RWPE1 (cell line): ENCODE measurements at regions not wholly inside any gene's neighbourhood (a gene's known extent, or its start where the extent isn't known, plus 50 kb on each side); places are given as distances from the start of the nearest gene placed in this dataset.

Experiments
- CTCF ChIA-PET: fragments of 350-600 bp; sonication (Branson Sonifier 250); formaldehyde crosslinking; extraction: SDS; loops from one replicate; lab custom pipeline; 2021; lab: Yijun Ruan, JAX
- POLR2A ChIA-PET: fragments of 400-600 bp; formaldehyde crosslinking; extraction: SDS; loops from one replicate; lab custom pipeline; 2020; ENCODE audit warnings: antibody characterized with exemption; ENCODE audit not compliant: low non-redundant PET; lab: Yijun Ruan, JAX
- DNase-seq: peaks from one replicate; pipeline ENCODE4 v3.0.0; 2012; ENCODE audit warnings: low spot score
- H3K27ac ChIP-seq: fragments of 450-650 bp; 2 replicates; pipeline ENCODE4 v1.5.1; 2017
- CTCF ChIP-seq: fragments of 450-650 bp; conservative IDR thresholded peaks from 2 replicates; pipeline ENCODE4 v1.5.1; 2017; ENCODE audit warnings: low read depth, mild to moderate bottlenecking

DNA sequence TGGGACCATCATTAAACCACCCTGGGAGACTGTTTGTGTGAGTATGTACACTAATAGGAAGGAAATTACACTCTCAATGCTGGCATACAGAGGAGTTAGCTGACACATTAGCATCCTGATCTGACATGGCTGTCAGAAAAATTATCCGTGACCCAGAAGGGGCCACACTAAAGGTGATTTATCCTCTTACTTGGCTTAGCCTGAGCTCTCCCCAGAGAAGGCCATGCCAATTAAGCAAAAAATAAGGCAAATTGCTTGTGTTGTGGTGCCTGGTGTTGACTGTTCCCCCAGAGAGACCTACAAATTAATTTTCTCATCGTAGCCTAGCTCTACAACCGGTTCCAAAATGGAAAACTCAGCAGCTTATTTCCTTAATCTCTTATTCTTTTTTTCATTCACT lies 992.3 kb downstream of the KCNMA1 start:
- H3K27ac ChIP-seq, result no peak overlapping the region
- no peak for DNase-seq
- ChIA-PET POLR2A (no interaction called here), CTCF (no interaction called here)
- TF ChIP-seq CTCF, result no peak

DNA sequence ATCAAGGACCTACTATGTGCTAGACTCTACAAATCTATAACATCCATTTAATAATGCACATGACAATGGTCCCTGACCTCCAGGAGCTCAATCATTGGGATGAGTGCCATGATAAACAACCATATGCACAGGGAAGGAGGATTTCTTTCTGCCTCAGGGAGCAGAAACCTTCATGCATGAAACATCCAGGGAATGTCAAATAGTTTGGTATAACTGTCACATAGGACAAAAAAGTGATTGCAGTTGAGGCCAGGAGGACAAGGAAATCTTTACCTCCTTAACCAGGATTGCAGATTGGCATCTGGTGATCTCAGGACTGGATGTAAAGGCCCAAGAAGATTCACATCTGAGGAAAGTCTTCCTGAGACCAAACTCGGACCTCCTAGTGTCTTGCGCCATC lies 993.1 kb downstream of the KCNMA1 start:
- no peak for DNase-seq
- no peak overlapping the region for H3K27ac ChIP-seq
- no peak for TF ChIP-seq CTCF
- CTCF ChIA-PET, result no interaction called here
- POLR2A ChIA-PET, result no interaction called here

- no peak overlapping the region for H3K27ac ChIP-seq
- ChIA-PET POLR2A (no interaction called here), CTCF (no interaction called here)
- DNase-seq, result no peak
- TF ChIP-seq CTCF, result no peak
Observed at GRCh38 chr10:76643511-76643911, 994.1 kb downstream of the KCNMA1 start.

DNA sequence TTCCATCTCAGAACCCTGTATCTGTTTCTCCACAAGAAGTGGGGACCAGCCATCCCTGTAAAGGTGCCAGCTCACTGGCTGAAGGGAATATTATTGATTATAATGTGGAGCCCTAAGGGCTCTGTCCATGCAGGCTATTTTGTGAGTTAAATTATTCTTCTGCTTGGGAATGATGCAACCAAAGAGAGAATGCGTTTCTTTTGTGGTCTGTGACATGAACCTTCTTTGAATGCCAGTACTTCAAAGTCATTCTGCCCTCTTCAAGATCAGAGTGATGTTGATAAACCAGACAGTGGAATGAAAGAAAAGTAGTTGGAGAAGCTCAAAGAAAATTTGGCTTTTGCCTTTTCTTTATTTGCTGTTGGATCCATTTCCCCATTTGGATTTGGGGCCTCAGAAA lies 995.2 kb downstream of the KCNMA1 start:
- no peak overlapping the region for H3K27ac ChIP-seq
- POLR2A ChIA-PET, result no interaction called here
- CTCF ChIA-PET, result no interaction called here
- no peak for TF ChIP-seq CTCF
- DNase-seq, result no peak

DNA sequence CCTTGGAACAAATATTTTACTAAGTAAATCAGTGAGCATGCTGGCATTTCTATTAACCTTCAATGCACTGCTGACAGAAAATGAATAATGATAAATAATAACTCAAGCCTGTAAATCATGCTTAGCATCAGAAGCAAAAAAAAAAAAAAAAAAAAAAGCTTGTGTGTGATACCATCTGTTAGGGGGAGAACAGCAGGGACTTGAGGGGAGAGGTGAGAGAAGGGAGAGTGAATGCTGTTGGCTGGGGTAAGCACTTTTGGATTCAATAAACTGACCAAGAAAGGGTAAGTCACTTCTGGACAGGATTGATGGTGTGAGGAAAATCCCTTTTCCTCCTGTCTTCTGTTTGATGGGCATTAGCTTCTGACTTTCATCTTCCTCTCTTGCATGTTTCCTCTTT lies 996.4 kb downstream of the KCNMA1 start:
- no peak for TF ChIP-seq CTCF
- no peak overlapping the region for H3K27ac ChIP-seq
- DNase-seq, result no peak
- CTCF ChIA-PET, result no interaction called here
- POLR2A ChIA-PET, result no interaction called here

DNA sequence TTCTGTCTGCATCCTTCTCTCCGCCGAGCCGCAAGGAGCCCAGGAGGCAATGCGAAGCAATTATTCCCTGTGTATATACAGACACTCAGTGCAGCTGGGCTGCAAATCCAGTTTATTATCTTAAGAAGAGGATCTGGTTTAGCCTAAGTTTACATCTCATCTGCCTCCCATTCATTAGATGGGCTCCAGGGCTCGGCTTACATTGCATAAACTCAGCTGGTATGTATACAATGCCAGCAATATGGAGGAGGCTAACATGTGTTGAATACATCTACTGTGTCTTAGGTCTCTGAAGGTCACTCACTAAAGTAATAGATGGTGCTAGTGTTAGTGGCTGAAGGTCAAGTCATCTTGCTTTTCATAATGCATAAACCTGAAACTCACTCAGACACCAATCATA lies 996.8 kb downstream of the KCNMA1 start:
- DNase-seq, result no peak
- CTCF ChIA-PET, result no interaction called here
- POLR2A ChIA-PET, result no interaction called here
- TF ChIP-seq CTCF, result no peak
- no peak overlapping the region for H3K27ac ChIP-seq

DNA sequence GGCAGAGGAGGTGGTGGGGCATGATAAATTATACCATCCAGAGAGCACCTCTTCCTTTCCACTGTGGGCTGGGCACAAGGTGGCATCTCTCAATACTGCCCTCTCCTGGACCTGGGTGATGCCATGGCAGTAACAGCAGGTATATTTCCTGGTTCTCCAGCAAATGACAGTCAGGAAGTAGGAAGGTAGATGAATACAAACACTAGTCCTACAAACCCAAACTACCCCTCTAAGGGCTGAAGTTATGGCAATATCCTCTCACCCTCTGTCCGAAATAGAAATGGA lies 1004.9 kb downstream of the KCNMA1 start:
- DNase-seq, result peak; percentile 19
- POLR2A ChIA-PET, result no interaction called here
- no peak overlapping the region for H3K27ac ChIP-seq
- CTCF ChIA-PET, result interaction anchor here (0.7 kb wide), 1 partner anchor 935 kb away, joined by 3 read pairs; no protein-coding TSS in a partner anchor
- TF ChIP-seq CTCF, result no peak
